Activated CD8-positive, alpha-beta T cell treated with anti-CD3 and anti-CD28 coated beads, Interleukin-2, amount 10 ng/mL, durations not matched to agents 7 days and 5 days (primary cell): ENCODE measurements at regions not wholly inside any gene's neighbourhood (a gene's known extent, or its start where the extent isn't known, plus 50 kb on each side); places are given as distances from the start of the nearest gene placed in this dataset.

Experiments used
- ATAC-seq: fragments of 150-1000 bp; cut with Tn5 transposase; one replicate; pipeline ENCODE4 v1.10.0; 2021; ENCODE audit warnings: moderate library complexity
- CTCF ChIA-PET: fragments of 350-600 bp; sonication (Branson Sonifier 250); formaldehyde crosslinking; loops from one replicate; lab custom pipeline; 2021; ENCODE audit warnings: antibody characterized with exemption; lab: Charles Lee
- POLR2A ChIA-PET: fragments of 350-600 bp; sonication (Branson Sonifier 250); formaldehyde crosslinking; loops from one replicate; lab custom pipeline; 2021; ENCODE audit warnings: antibody characterized with exemption; lab: Charles Lee
- DNase-seq: peaks from one replicate; pipeline ENCODE4 v3.0.0-alpha.2; 2020
- H3K27ac Mint-ChIP-seq: one replicate; pipeline ENCODE4 v1.8.0; 2021; ENCODE audit warnings: mild to moderate bottlenecking, mixed read lengths
- H3K27me3 Mint-ChIP-seq: one replicate; pipeline ENCODE4 v1.8.0; 2021; ENCODE audit warnings: low read depth, mixed read lengths
- H3K36me3 Mint-ChIP-seq: one replicate; pipeline ENCODE4 v1.8.0; 2021; ENCODE audit warnings: low read depth, mixed read lengths
- H3K4me1 Mint-ChIP-seq: one replicate; pipeline ENCODE4 v1.8.0; 2021; ENCODE audit warnings: low read depth, mixed read lengths
- H3K4me3 Mint-ChIP-seq: one replicate; pipeline ENCODE4 v1.8.0; 2021; ENCODE audit warnings: mild to moderate bottlenecking, mixed read lengths
- H3K9me3 Mint-ChIP-seq: one replicate; pipeline ENCODE4 v1.8.0; 2022; ENCODE audit warnings: mixed read lengths; ENCODE audit not compliant: insufficient read depth

GRCh38 chr1:80678438-80678837, 1122.3 kb upstream of the ADGRL2 start:
- no peak for DNase-seq
- no peaks in the 10 kb centered on the region for H3K4me1 Mint-ChIP-seq
- no peaks in the 10 kb centered on the region for H3K36me3 Mint-ChIP-seq
- H3K9me3 Mint-ChIP-seq: peaks cover 20% of the 10 kb centered on the region
- H3K27me3 Mint-ChIP-seq: no peaks in the 10 kb centered on the region
- H3K4me3 Mint-ChIP-seq: no peak overlapping the region
- ChIA-PET CTCF (no interaction called here), POLR2A (no interaction called here)
- H3K27ac Mint-ChIP-seq: no peak overlapping the region
- ATAC-seq: no peak

GRCh38 chr1:80675454-80675853, 1125.3 kb upstream of the ADGRL2 start:
- H3K27ac Mint-ChIP-seq: no peak overlapping the region
- CTCF ChIA-PET: no interaction called here
- no peaks in the 10 kb centered on the region for H3K27me3 Mint-ChIP-seq
- no peak for ATAC-seq
- H3K36me3 Mint-ChIP-seq: no peaks in the 10 kb centered on the region
- DNase-seq: no peak
- peaks cover 15% of the 10 kb centered on the region for H3K9me3 Mint-ChIP-seq
- POLR2A ChIA-PET: no interaction called here
- H3K4me3 Mint-ChIP-seq: no peak overlapping the region
- no peaks in the 10 kb centered on the region for H3K4me1 Mint-ChIP-seq

GRCh38 chr1:80673935-80674597, 1126.7 kb upstream of the ADGRL2 start:
- Mint-ChIP-seq H3K4me3 (no peak overlapping the region), H3K4me1 (no peaks in the 10 kb centered on the region), H3K36me3 (no peaks in the 10 kb centered on the region), H3K27me3 (no peaks in the 10 kb centered on the region), H3K9me3 (peaks cover 9% of the 10 kb centered on the region), H3K27ac (no peak overlapping the region)
- ATAC-seq (no peak), DNase-seq (no peak)
- CTCF ChIA-PET: no interaction called here
- POLR2A ChIA-PET: no interaction called here

GRCh38 chr1:80668372-80668771, 1132.4 kb upstream of the ADGRL2 start:
- Mint-ChIP-seq H3K9me3 (peaks cover 3% of the 10 kb centered on the region), H3K4me3 (no peak overlapping the region)

GRCh38 chr1:80666073-80666472, 1134.7 kb upstream of the ADGRL2 start:
- Mint-ChIP-seq H3K27ac (no peak overlapping the region), H3K27me3 (no peaks in the 10 kb centered on the region), H3K36me3 (no peaks in the 10 kb centered on the region), H3K4me3 (no peak overlapping the region), H3K9me3 (peaks cover 3% of the 10 kb centered on the region), H3K4me1 (no peaks in the 10 kb centered on the region)
- DNase-seq (no peak), ATAC-seq (no peak)
- POLR2A ChIA-PET: no interaction called here
- CTCF ChIA-PET: no interaction called here

More at GRCh38 chr1:80668372-80668771, 1132.4 kb upstream of the ADGRL2 start:
- Mint-ChIP-seq H3K27me3 (no peaks in the 10 kb centered on the region), H3K36me3 (no peaks in the 10 kb centered on the region), H3K4me1 (no peaks in the 10 kb centered on the region), H3K27ac (no peak overlapping the region)
- ATAC-seq (no peak), DNase-seq (no peak)
- ChIA-PET CTCF (no interaction called here), POLR2A (no interaction called here)

- Mint-ChIP-seq H3K4me1 (no peaks in the 10 kb centered on the region), H3K9me3 (no peaks in the 10 kb centered on the region), H3K4me3 (no peak overlapping the region), H3K27me3 (no peaks in the 10 kb centered on the region), H3K27ac (no peak overlapping the region), H3K36me3 (no peaks in the 10 kb centered on the region)
- no peak for DNase-seq
- ATAC-seq: no peak
- POLR2A ChIA-PET: no interaction called here
- CTCF ChIA-PET: no interaction called here
Observed at GRCh38 chr1:80659161-80659560, 1141.6 kb upstream of the ADGRL2 start.

GRCh38 chr1:80657707-80658106, 1143.0 kb upstream of the ADGRL2 start:
- CTCF ChIA-PET: no interaction called here
- H3K4me3 Mint-ChIP-seq: no peak overlapping the region
- no peaks in the 10 kb centered on the region for H3K36me3 Mint-ChIP-seq
- ATAC-seq (no peak), DNase-seq (no peak)
- H3K9me3 Mint-ChIP-seq: no peaks in the 10 kb centered on the region
- no peaks in the 10 kb centered on the region for H3K4me1 Mint-ChIP-seq
- no peak overlapping the region for H3K27ac Mint-ChIP-seq
- POLR2A ChIA-PET: no interaction called here
- H3K27me3 Mint-ChIP-seq: no peaks in the 10 kb centered on the region

GRCh38 chr1:80657044-80657643, 1143.6 kb upstream of the ADGRL2 start:
- Mint-ChIP-seq H3K4me1 (no peaks in the 10 kb centered on the region), H3K27ac (no peak overlapping the region)

GRCh38 chr1:80656641-80657040, 1144.1 kb upstream of the ADGRL2 start:
- Mint-ChIP-seq H3K27me3 (no peaks in the 10 kb centered on the region), H3K27ac (no peak overlapping the region), H3K9me3 (peaks cover 1% of the 10 kb centered on the region), H3K4me1 (no peaks in the 10 kb centered on the region), H3K4me3 (no peak overlapping the region), H3K36me3 (no peaks in the 10 kb centered on the region)
- CTCF ChIA-PET: no interaction called here
- ATAC-seq: no peak
- POLR2A ChIA-PET: no interaction called here
- DNase-seq: no peak

More at GRCh38 chr1:80657044-80657643, 1143.6 kb upstream of the ADGRL2 start:
- CTCF ChIA-PET: no interaction called here
- DNase-seq (no peak), ATAC-seq (no peak)
- Mint-ChIP-seq H3K9me3 (no peaks in the 10 kb centered on the region), H3K36me3 (no peaks in the 10 kb centered on the region), H3K4me3 (no peak overlapping the region), H3K27me3 (no peaks in the 10 kb centered on the region)
- POLR2A ChIA-PET: no interaction called here

- H3K4me3 Mint-ChIP-seq: no peak overlapping the region
- POLR2A ChIA-PET: no interaction called here
- H3K36me3 Mint-ChIP-seq: no peaks in the 10 kb centered on the region
- DNase-seq: no peak
- CTCF ChIA-PET: no interaction called here
- H3K9me3 Mint-ChIP-seq: peaks cover 6% of the 10 kb centered on the region
- H3K27me3 Mint-ChIP-seq: no peaks in the 10 kb centered on the region
- H3K4me1 Mint-ChIP-seq: no peaks in the 10 kb centered on the region
- no peak overlapping the region for H3K27ac Mint-ChIP-seq
- ATAC-seq: no peak
Observed at GRCh38 chr1:80656014-80656636, 1144.6 kb upstream of the ADGRL2 start.

- no peaks in the 10 kb centered on the region for H3K36me3 Mint-ChIP-seq
- no peak overlapping the region for H3K27ac Mint-ChIP-seq
- DNase-seq (no peak), ATAC-seq (no peak)
- H3K9me3 Mint-ChIP-seq: peaks cover 3% of the 10 kb centered on the region
- CTCF ChIA-PET: no interaction called here
- POLR2A ChIA-PET: no interaction called here
- no peaks in the 10 kb centered on the region for H3K27me3 Mint-ChIP-seq
- H3K4me1 Mint-ChIP-seq: no peaks in the 10 kb centered on the region
- H3K4me3 Mint-ChIP-seq: no peak overlapping the region
Observed at GRCh38 chr1:80646053-80646452, 1154.7 kb upstream of the ADGRL2 start.

GRCh38 chr1:80645621-80646020, 1155.1 kb upstream of the ADGRL2 start:
- no peak for DNase-seq
- no peaks in the 10 kb centered on the region for H3K9me3 Mint-ChIP-seq
- H3K4me3 Mint-ChIP-seq: no peak overlapping the region
- H3K27ac Mint-ChIP-seq: no peak overlapping the region
- no peaks in the 10 kb centered on the region for H3K27me3 Mint-ChIP-seq
- ATAC-seq: no peak
- ChIA-PET POLR2A (no interaction called here), CTCF (no interaction called here)
- no peaks in the 10 kb centered on the region for H3K4me1 Mint-ChIP-seq
- no peaks in the 10 kb centered on the region for H3K36me3 Mint-ChIP-seq
